GM23338 (cell line): ENCODE measurements at regions not wholly inside any gene's neighbourhood (a gene's known extent, or its start where the extent isn't known, plus 50 kb on each side); places are given as distances from the start of the nearest gene placed in this dataset.

ENCODE experiments used
- ATAC-seq: fragments of 200-7000 bp; cut with Tn5 transposase; 3 replicates; pipeline ENCODE4 v1.9.1; 2020
- DNase-seq: peaks from one replicate; pipeline ENCODE4 v3.0.0-alpha.2; 2015; ENCODE audit warnings: low spot score
- H2AFZ ChIP-seq: fragments of 200-600 bp; sonication (generic); 2 replicates; pipeline ENCODE4 v1.8.0; 2016; ENCODE audit warnings: antibody characterized with exemption, mild to moderate bottlenecking, moderate library complexity
- H3F3A ChIP-seq: fragments of 200-600 bp; sonication (generic); replicated peaks from 2 replicates; pipeline ENCODE4 v1.8.0; 2017; ENCODE audit warnings: antibody characterized with exemption, mixed run types, low read depth
- H3K27ac ChIP-seq: fragments of 200-600 bp; sonication (generic); 2 replicates; pipeline ENCODE4 v1.6.1; 2016; ENCODE audit warnings: low read depth
- H3K27me3 ChIP-seq: fragments of 200-600 bp; sonication (generic); 2 replicates; pipeline ENCODE4 v1.8.0; 2016; ENCODE audit warnings: mild to moderate bottlenecking, mixed run types, moderate library complexity; ENCODE audit not compliant: insufficient read depth
- H3K36me3 ChIP-seq: fragments of 200-600 bp; sonication (generic); 2 replicates; pipeline ENCODE4 v1.8.0; 2016; ENCODE audit warnings: mild to moderate bottlenecking; ENCODE audit not compliant: insufficient read depth
- H3K4me1 ChIP-seq: fragments of 200-600 bp; sonication (generic); 2 replicates; pipeline ENCODE4 v1.8.0; 2016; ENCODE audit warnings: mild to moderate bottlenecking, moderate library complexity; ENCODE audit not compliant: insufficient read depth
- H3K4me2 ChIP-seq: fragments of 200-600 bp; sonication (generic); 2 replicates; pipeline ENCODE4 v1.7.1; 2017; ENCODE audit warnings: mixed run types
- H3K4me3 ChIP-seq: fragments of 200-600 bp; sonication (generic); 2 replicates; pipeline ENCODE4 v1.6.1; 2016; ENCODE audit warnings: mixed run types
- H3K79me2 ChIP-seq: fragments of 200-600 bp; sonication (generic); replicated peaks from 2 replicates; pipeline ENCODE4 v1.8.0; 2017; ENCODE audit warnings: mild to moderate bottlenecking; ENCODE audit not compliant: insufficient read depth
- H3K9me2 ChIP-seq: fragments of 200-600 bp; sonication (generic); 2 replicates; pipeline ENCODE4 v1.8.0; 2017; ENCODE audit not compliant: insufficient read depth
- H4K20me1 ChIP-seq: fragments of 200-600 bp; sonication (generic); replicated peaks from 2 replicates; pipeline ENCODE4 v1.8.0; 2017; ENCODE audit warnings: mild to moderate bottlenecking; ENCODE audit not compliant: insufficient read depth
- H3K27ac Mint-ChIP-seq: 2 replicates; pipeline ENCODE4 v1.8.0; 2020; ENCODE audit warnings: inconsistent platforms, mild to moderate bottlenecking, moderate library complexity, mixed read lengths
- H3K27me3 Mint-ChIP-seq: 3 replicates; pipeline ENCODE4 v1.8.0; 2022; ENCODE audit warnings: low read depth, mild to moderate bottlenecking, moderate library complexity, mixed read lengths, inconsistent platforms; ENCODE audit not compliant: insufficient read depth, poor library complexity
- H3K36me3 Mint-ChIP-seq: 3 replicates; pipeline ENCODE4 v1.8.0; 2021; ENCODE audit warnings: low read depth, mild to moderate bottlenecking, inconsistent platforms, moderate library complexity, mixed read lengths
- H3K4me1 Mint-ChIP-seq: 3 replicates; pipeline ENCODE4 v1.8.0; 2020; ENCODE audit warnings: mild to moderate bottlenecking, inconsistent platforms, mixed read lengths
- H3K4me3 Mint-ChIP-seq: 3 replicates; pipeline ENCODE4 v1.8.0; 2021; ENCODE audit warnings: moderate library complexity, mild to moderate bottlenecking, inconsistent platforms, mixed read lengths
- H3K9me3 Mint-ChIP-seq: 3 replicates; pipeline ENCODE4 v1.8.0; 2020; ENCODE audit warnings: moderate library complexity, mild to moderate bottlenecking, inconsistent platforms, mixed read lengths
- CREB1 ChIP-seq: fragments of 250-450 bp; sonication (Bioruptor Pico); IDR thresholded peaks from 2 replicates; pipeline ENCODE4 v1.5.0; 2020; ENCODE audit warnings: low read depth, mild to moderate bottlenecking, moderate library complexity
- EZH2 ChIP-seq: fragments of 200-600 bp; sonication (generic); IDR thresholded peaks from one replicate; pipeline ENCODE4 v1.8.0; 2017; ENCODE audit warnings: antibody characterized with exemption, mild to moderate bottlenecking, low read depth; ENCODE audit not compliant: unreplicated experiment
- EZH2phosphoT487 ChIP-seq: fragments of 200-600 bp; sonication (generic); IDR thresholded peaks from one replicate; pipeline ENCODE4 v1.8.1; 2018; ENCODE audit warnings: antibody characterized with exemption; ENCODE audit not compliant: unreplicated experiment
- JUNB ChIP-seq: IDR thresholded peaks from one replicate; pipeline ENCODE4 v1.6.1; 2016; ENCODE audit warnings: antibody characterized with exemption; ENCODE audit not compliant: unreplicated experiment
- NANOG ChIP-seq: IDR thresholded peaks from 2 replicates; pipeline ENCODE4 v1.6.1; 2016; ENCODE audit warnings: antibody characterized with exemption, borderline replicate concordance
- POLR2AphosphoS5 ChIP-seq: IDR thresholded peaks from 2 replicates; pipeline ENCODE4 v1.6.1; 2016; ENCODE audit warnings: antibody characterized with exemption, low read depth
- STAT1 ChIP-seq: IDR thresholded peaks from one replicate; pipeline ENCODE4 v1.6.1; 2016; ENCODE audit warnings: antibody characterized with exemption; ENCODE audit not compliant: unreplicated experiment
- ZNF331 ChIP-seq: fragments of 250-450 bp; sonication (Bioruptor Pico); IDR thresholded peaks from 2 replicates; pipeline ENCODE4 v1.5.0; 2020; ENCODE audit warnings: low read depth, mild to moderate bottlenecking, moderate library complexity
- TF ChIP-seq, protein P1 (sequence below): fragments of 250-450 bp; sonication (Bioruptor Pico); IDR thresholded peaks from 2 replicates; pipeline ENCODE4 v1.5.0; 2020; ENCODE audit warnings: mild to moderate bottlenecking, moderate library complexity
- TF ChIP-seq, protein P2 (sequence below): IDR thresholded peaks from 2 replicates; pipeline ENCODE4 v1.6.1; 2016; ENCODE audit warnings: antibody characterized with exemption
- TF ChIP-seq, protein P3 (sequence below): IDR thresholded peaks from one replicate; pipeline ENCODE4 v1.6.1; 2018; ENCODE audit warnings: antibody characterized with exemption; ENCODE audit not compliant: unreplicated experiment

DNA sequence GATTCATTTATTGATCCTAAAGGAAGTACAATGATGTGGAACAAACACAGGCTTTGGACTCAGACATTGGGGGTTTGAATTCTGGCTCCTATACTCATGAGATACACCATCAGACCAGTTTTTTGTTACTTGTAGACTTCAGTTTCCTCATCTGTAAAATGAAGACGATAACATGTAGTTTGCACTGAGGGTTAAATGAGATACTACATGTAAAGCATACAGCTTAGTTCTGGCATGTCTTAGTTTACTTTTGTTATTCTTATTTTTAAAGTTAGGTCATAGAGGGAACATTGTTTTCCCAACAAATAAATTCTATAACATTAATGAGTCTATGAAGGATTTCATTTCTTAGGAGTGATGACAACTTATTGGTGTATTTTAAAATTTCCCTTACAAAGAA lies 183.5 kb upstream of the FAM3C start:
- DNase-seq (no peak), ATAC-seq (no peak)
- peaks cover 8% of the 10 kb centered on the region; the same call in 2 of the 3 replicates for H3K4me1 Mint-ChIP-seq
- Histone ChIP-seq H2AFZ (no peak overlapping the region), H3K4me2 (no peak overlapping the region), H3K27me3 (no peaks in the 10 kb centered on the region), H3K4me1 (no peaks in the 10 kb centered on the region), H3K36me3 (no peaks in the 10 kb centered on the region), H3K9me2 (no peaks in the 10 kb centered on the region), H3K4me3 (no peak overlapping the region), H3F3A (no peaks in the 10 kb centered on the region), H4K20me1 (no peaks in the 10 kb centered on the region), H3K79me2 (no peaks in the 10 kb centered on the region), H3K27ac (no peak overlapping the region)
- H3K27ac Mint-ChIP-seq: no peak overlapping the region
- no peak overlapping the region for H3K4me3 Mint-ChIP-seq
- no peaks in the 10 kb centered on the region for H3K36me3 Mint-ChIP-seq
- no peaks in the 10 kb centered on the region for H3K27me3 Mint-ChIP-seq
- no peaks in the 10 kb centered on the region for H3K9me3 Mint-ChIP-seq
- TF ChIP-seq JUNB (no peak), EZH2phosphoT487 (no peak), POLR2AphosphoS5 (no peak), EZH2 (no peak), ZNF331 (CRISPR knock-in tag) (no peak)
- TF ChIP-seq, protein P1, sequence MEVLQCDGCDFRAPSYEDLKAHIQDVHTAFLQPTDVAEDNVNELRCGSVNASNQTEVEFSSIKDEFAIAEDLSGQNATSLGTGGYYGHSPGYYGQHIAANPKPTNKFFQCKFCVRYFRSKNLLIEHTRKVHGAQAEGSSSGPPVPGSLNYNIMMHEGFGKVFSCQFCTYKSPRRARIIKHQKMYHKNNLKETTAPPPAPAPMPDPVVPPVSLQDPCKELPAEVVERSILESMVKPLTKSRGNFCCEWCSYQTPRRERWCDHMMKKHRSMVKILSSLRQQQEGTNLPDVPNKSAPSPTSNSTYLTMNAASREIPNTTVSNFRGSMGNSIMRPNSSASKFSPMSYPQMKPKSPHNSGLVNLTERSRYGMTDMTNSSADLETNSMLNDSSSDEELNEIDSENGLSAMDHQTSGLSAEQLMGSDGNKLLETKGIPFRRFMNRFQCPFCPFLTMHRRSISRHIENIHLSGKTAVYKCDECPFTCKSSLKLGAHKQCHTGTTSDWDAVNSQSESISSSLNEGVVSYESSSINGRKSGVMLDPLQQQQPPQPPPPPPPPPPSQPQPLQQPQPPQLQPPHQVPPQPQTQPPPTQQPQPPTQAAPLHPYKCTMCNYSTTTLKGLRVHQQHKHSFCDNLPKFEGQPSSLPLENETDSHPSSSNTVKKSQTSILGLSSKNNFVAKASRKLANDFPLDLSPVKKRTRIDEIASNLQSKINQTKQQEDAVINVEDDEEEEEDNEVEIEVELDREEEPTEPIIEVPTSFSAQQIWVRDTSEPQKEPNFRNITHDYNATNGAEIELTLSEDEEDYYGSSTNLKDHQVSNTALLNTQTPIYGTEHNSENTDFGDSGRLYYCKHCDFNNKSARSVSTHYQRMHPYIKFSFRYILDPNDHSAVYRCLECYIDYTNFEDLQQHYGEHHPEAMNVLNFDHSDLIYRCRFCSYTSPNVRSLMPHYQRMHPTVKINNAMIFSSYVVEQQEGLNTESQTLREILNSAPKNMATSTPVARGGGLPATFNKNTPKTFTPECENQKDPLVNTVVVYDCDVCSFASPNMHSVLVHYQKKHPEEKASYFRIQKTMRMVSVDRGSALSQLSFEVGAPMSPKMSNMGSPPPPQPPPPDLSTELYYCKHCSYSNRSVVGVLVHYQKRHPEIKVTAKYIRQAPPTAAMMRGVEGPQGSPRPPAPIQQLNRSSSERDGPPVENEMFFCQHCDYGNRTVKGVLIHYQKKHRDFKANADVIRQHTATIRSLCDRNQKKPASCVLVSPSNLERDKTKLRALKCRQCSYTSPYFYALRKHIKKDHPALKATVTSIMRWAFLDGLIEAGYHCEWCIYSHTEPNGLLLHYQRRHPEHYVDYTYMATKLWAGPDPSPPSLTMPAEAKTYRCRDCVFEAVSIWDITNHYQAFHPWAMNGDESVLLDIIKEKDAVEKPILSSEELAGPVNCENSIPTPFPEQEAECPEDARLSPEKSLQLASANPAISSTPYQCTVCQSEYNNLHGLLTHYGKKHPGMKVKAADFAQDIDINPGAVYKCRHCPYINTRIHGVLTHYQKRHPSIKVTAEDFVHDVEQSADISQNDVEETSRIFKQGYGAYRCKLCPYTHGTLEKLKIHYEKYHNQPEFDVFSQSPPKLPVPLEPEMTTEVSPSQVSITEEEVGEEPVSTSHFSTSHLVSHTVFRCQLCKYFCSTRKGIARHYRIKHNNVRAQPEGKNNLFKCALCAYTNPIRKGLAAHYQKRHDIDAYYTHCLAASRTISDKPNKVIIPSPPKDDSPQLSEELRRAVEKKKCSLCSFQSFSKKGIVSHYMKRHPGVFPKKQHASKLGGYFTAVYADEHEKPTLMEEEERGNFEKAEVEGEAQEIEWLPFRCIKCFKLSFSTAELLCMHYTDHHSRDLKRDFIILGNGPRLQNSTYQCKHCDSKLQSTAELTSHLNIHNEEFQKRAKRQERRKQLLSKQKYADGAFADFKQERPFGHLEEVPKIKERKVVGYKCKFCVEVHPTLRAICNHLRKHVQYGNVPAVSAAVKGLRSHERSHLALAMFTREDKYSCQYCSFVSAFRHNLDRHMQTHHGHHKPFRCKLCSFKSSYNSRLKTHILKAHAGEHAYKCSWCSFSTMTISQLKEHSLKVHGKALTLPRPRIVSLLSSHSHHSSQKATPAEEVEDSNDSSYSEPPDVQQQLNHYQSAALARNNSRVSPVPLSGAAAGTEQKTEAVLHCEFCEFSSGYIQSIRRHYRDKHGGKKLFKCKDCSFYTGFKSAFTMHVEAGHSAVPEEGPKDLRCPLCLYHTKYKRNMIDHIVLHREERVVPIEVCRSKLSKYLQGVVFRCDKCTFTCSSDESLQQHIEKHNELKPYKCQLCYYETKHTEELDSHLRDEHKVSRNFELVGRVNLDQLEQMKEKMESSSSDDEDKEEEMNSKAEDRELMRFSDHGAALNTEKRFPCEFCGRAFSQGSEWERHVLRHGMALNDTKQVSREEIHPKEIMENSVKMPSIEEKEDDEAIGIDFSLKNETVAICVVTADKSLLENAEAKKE (CRISPR knock-in tag): no peak

- H3K4me3 ChIP-seq: no peak overlapping the region
- Mint-ChIP-seq H3K27ac (no peak overlapping the region), H3K4me3 (no peak overlapping the region), H3K4me1 (peaks cover 8% of the 10 kb centered on the region; the same call in 2 of the 3 replicates), H3K27me3 (no peaks in the 10 kb centered on the region), H3K9me3 (no peaks in the 10 kb centered on the region), H3K36me3 (no peaks in the 10 kb centered on the region)
- H3K36me3 ChIP-seq: no peaks in the 10 kb centered on the region
- H3K4me2 ChIP-seq: no peak overlapping the region
- H3K4me1 ChIP-seq: no peaks in the 10 kb centered on the region
- no peaks in the 10 kb centered on the region for H3K9me2 ChIP-seq
- no peaks in the 10 kb centered on the region for H3K79me2 ChIP-seq
- H3F3A ChIP-seq: no peaks in the 10 kb centered on the region
- DNase-seq: no peak
- no peak for ATAC-seq
- H2AFZ ChIP-seq: no peak overlapping the region
- H3K27ac ChIP-seq: no peak overlapping the region
- H3K27me3 ChIP-seq: no peaks in the 10 kb centered on the region
- no peaks in the 10 kb centered on the region for H4K20me1 ChIP-seq
- TF ChIP-seq CREB1 (no peak), JUNB (no peak), NANOG (no peak), STAT1 (no peak)
- TF ChIP-seq, protein P2, sequence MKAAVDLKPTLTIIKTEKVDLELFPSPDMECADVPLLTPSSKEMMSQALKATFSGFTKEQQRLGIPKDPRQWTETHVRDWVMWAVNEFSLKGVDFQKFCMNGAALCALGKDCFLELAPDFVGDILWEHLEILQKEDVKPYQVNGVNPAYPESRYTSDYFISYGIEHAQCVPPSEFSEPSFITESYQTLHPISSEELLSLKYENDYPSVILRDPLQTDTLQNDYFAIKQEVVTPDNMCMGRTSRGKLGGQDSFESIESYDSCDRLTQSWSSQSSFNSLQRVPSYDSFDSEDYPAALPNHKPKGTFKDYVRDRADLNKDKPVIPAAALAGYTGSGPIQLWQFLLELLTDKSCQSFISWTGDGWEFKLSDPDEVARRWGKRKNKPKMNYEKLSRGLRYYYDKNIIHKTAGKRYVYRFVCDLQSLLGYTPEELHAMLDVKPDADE: no peak
- TF ChIP-seq, protein P3, sequence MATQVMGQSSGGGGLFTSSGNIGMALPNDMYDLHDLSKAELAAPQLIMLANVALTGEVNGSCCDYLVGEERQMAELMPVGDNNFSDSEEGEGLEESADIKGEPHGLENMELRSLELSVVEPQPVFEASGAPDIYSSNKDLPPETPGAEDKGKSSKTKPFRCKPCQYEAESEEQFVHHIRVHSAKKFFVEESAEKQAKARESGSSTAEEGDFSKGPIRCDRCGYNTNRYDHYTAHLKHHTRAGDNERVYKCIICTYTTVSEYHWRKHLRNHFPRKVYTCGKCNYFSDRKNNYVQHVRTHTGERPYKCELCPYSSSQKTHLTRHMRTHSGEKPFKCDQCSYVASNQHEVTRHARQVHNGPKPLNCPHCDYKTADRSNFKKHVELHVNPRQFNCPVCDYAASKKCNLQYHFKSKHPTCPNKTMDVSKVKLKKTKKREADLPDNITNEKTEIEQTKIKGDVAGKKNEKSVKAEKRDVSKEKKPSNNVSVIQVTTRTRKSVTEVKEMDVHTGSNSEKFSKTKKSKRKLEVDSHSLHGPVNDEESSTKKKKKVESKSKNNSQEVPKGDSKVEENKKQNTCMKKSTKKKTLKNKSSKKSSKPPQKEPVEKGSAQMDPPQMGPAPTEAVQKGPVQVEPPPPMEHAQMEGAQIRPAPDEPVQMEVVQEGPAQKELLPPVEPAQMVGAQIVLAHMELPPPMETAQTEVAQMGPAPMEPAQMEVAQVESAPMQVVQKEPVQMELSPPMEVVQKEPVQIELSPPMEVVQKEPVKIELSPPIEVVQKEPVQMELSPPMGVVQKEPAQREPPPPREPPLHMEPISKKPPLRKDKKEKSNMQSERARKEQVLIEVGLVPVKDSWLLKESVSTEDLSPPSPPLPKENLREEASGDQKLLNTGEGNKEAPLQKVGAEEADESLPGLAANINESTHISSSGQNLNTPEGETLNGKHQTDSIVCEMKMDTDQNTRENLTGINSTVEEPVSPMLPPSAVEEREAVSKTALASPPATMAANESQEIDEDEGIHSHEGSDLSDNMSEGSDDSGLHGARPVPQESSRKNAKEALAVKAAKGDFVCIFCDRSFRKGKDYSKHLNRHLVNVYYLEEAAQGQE: no peak
Observed at GRCh38 chr7:121578669-121579068, 182.6 kb upstream of the FAM3C start.
